Endodermal cell (in vitro differentiated cells): ENCODE measurements at regions not wholly inside any gene's neighbourhood (a gene's known extent, or its start where the extent isn't known, plus 50 kb on each side); places are given as distances from the start of the nearest gene placed in this dataset.

ENCODE experiments used
- DNase-seq: peaks from one replicate; pipeline ENCODE4 v3.0.0-alpha.2; 2017
- H3K27ac ChIP-seq: 2 replicates; pipeline ENCODE4 v1.5.1; 2013; ENCODE audit warnings: mild to moderate bottlenecking, low read depth, low read length, moderate library complexity
- H3K27me3 ChIP-seq: 2 replicates; pipeline ENCODE4 v1.6.1; 2013; ENCODE audit warnings: mild to moderate bottlenecking, low read length, moderate library complexity; ENCODE audit not compliant: insufficient read depth, control insufficient read depth, poor library complexity, severe bottlenecking
- H3K36me3 ChIP-seq: 2 replicates; pipeline ENCODE4 v1.7.0; 2013; ENCODE audit warnings: mild to moderate bottlenecking, low read length, moderate library complexity; ENCODE audit not compliant: control insufficient read depth, insufficient read depth
- H3K4me1 ChIP-seq: one replicate; pipeline ENCODE4 v1.7.0; 2013; ENCODE audit warnings: low read length; ENCODE audit not compliant: control insufficient read depth, insufficient read depth
- H3K4me3 ChIP-seq: 2 replicates; pipeline ENCODE4 v1.5.1; 2013; ENCODE audit warnings: mild to moderate bottlenecking, low read length, moderate library complexity
- H3K9ac ChIP-seq: 2 replicates; pipeline ENCODE4 v1.6.1; 2013; ENCODE audit warnings: mild to moderate bottlenecking, low read length, moderate library complexity; ENCODE audit not compliant: poor library complexity, severe bottlenecking; ENCODE audit errors: extremely low read depth
- H3K9me3 ChIP-seq: 2 replicates; pipeline ENCODE4 v1.6.1; 2013; ENCODE audit warnings: mild to moderate bottlenecking, low read length, moderate library complexity; ENCODE audit not compliant: control insufficient read depth
- H3K27ac Mint-ChIP-seq: 2 replicates; pipeline ENCODE4 v1.8.0; 2020; ENCODE audit warnings: mixed read lengths
- H3K27me3 Mint-ChIP-seq: 2 replicates; pipeline ENCODE4 v1.8.0; 2021; ENCODE audit warnings: mild to moderate bottlenecking, mixed read lengths; ENCODE audit not compliant: insufficient read depth
- H3K36me3 Mint-ChIP-seq: 2 replicates; pipeline ENCODE4 v1.8.0; 2020; ENCODE audit warnings: low read depth, mixed read lengths
- H3K4me1 Mint-ChIP-seq: 2 replicates; pipeline ENCODE4 v1.8.0; 2020; ENCODE audit warnings: mixed read lengths
- H3K4me3 Mint-ChIP-seq: 2 replicates; pipeline ENCODE4 v1.8.0; 2020; ENCODE audit warnings: mild to moderate bottlenecking, moderate library complexity, mixed read lengths
- H3K9me3 Mint-ChIP-seq: 2 replicates; pipeline ENCODE4 v1.8.0; 2020; ENCODE audit warnings: mild to moderate bottlenecking, mixed read lengths
- CTCF ChIP-seq: fragments of 200-600 bp; sonication (generic); conservative IDR thresholded peaks from 2 replicates; pipeline ENCODE4 v1.5.0; 2021; ENCODE audit warnings: antibody characterized with exemption, mild to moderate bottlenecking
- WGBS, 2 experiments: methylation state at CpG; one replicate each; pipeline versions ENCODE4 v1.1.5 to v1.1.7; 2013; ENCODE audit warnings: missing lambda C conversion rate in 2 of 2, mixed read lengths in 1 of 2; ENCODE audit not compliant: insufficient coverage in 1 of 2, insufficient read length in 1 of 2; 5-methylcytosine and 5-hydroxymethylcytosine counted together

- Histone ChIP-seq H3K9ac (no peak overlapping the region), H3K36me3 (no peaks in the 10 kb centered on the region), H3K27me3 (no peaks in the 10 kb centered on the region), H3K9me3 (no peaks in the 10 kb centered on the region), H3K27ac (no peak overlapping the region), H3K4me1 (no peaks in the 10 kb centered on the region), H3K4me3 (no peak overlapping the region)
- no peak for TF ChIP-seq CTCF
- Mint-ChIP-seq H3K4me3 (no peak overlapping the region), H3K27me3 (no peaks in the 10 kb centered on the region), H3K9me3 (no peaks in the 10 kb centered on the region), H3K36me3 (no peaks in the 10 kb centered on the region), H3K4me1 (peaks cover 2% of the 10 kb centered on the region), H3K27ac (no peak overlapping the region)
- 63 to 75% methylated on average over 4 of the region's 4 CpGs for WGBS, 2 experiments
- DNase-seq: peak; percentile 61
Observed at GRCh38 chr4:185916683-185917082, 104.7 kb upstream of the SORBS2 start.

GRCh38 chr4:185919107-185919506 is 107.1 kb upstream of the SORBS2 start:
- no peaks in the 10 kb centered on the region for H3K27me3 ChIP-seq
- Mint-ChIP-seq H3K9me3 (peaks cover 4% of the 10 kb centered on the region), H3K4me1 (peaks cover 3% of the 10 kb centered on the region), H3K27me3 (no peaks in the 10 kb centered on the region), H3K36me3 (no peaks in the 10 kb centered on the region), H3K27ac (no peak overlapping the region), H3K4me3 (no peak overlapping the region)
- DNase-seq: no peak
- H3K4me1 ChIP-seq: no peaks in the 10 kb centered on the region
- H3K27ac ChIP-seq: no peak overlapping the region
- peaks cover 3% of the 10 kb centered on the region for H3K9me3 ChIP-seq
- no peak overlapping the region for H3K4me3 ChIP-seq
- 89 to 92% methylated on average over 3 to 4 of the region's 4 CpGs for WGBS, 2 experiments
- no peaks in the 10 kb centered on the region for H3K36me3 ChIP-seq
- no peak overlapping the region for H3K9ac ChIP-seq
- TF ChIP-seq CTCF: no peak

GRCh38 chr4:185920171-185920570 is 108.2 kb upstream of the SORBS2 start:
- Mint-ChIP-seq H3K36me3 (no peaks in the 10 kb centered on the region), H3K27me3 (no peaks in the 10 kb centered on the region), H3K27ac (no peak overlapping the region), H3K9me3 (peaks cover 5% of the 10 kb centered on the region), H3K4me1 (peaks cover 3% of the 10 kb centered on the region), H3K4me3 (no peak overlapping the region)
- WGBS, 2 experiments: 93 to 100% methylated on average over 5 to 6 of the region's 6 CpGs
- no peaks in the 10 kb centered on the region for H3K36me3 ChIP-seq
- H3K9me3 ChIP-seq: peaks cover 6% of the 10 kb centered on the region
- no peak for DNase-seq
- H3K27me3 ChIP-seq: no peaks in the 10 kb centered on the region
- H3K27ac ChIP-seq: no peak overlapping the region
- no peaks in the 10 kb centered on the region for H3K4me1 ChIP-seq
- TF ChIP-seq CTCF: no peak
- H3K4me3 ChIP-seq: no peak overlapping the region
- no peak overlapping the region for H3K9ac ChIP-seq
